ENCODE measurements at regions not wholly inside any gene's neighbourhood (a gene's known extent, or its start where the extent isn't known, plus 50 kb on each side); places are given as distances from the start of the nearest gene placed in this dataset.
"Not testable (repeated sequence)": the region's sequence is repeated elsewhere in the genome, so short reads cannot be mapped to it uniquely, and the experiment has no call there.

DNA sequence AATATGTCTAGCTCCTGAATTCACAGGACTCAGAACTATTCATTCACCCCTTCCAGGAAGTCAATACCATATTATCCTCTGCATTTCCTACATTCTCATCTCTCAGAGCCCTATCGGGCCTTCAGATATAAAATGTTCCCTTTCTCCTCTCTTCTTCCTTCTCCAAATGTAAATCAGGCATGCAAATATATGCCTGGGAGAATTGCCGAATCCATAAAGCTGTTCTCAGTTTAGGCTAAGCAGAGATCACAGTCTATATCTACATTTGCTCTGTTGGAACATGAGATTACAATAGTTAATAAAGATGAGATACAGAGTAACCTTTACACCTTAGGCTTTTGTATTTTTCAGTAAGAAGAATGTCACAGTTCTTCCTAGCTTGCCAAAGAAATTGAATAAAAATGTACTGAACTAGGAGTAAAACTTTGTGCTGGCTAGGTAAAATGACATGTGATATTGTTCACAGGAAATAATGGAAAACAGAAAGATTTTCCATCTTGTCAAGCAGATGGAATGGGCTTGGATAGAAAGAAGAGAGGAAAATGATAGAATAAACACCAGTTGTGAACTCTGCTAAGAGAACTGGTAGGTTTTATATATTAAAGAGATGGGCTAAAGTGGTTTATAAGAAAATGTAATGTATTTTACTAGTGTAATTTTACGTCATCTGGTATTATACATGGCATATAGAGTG is 161.5 kb downstream of the NRIP1 start:
- no peak for DNase-seq

GRCh38 chr21:14901482-14901958 is 163.3 kb downstream of the NRIP1 start:
- DNase-seq, result no peak

- no peak for DNase-seq
Measured at GRCh38 chr21:14900611-14901010, 164.2 kb downstream of the NRIP1 start.

DNA sequence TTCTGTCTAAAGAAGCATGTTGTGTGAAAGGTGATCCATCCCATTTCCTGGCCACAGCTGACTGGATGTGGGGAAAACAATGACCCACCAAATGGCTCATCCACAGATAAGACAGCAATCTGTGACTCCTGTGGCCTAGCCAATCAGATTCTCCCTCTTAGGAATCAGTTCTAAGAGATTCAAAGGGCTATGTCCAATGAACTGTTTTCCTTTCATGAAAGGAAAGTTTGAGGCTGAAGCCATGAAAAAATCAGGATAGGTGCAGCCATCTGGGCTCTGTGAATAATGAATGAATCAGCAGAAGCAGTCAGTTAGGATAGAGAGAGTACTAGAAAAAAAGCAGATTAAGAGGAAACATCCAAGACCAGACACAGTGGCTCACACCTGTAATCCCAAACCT is 164.7 kb downstream of the NRIP1 start:
- DNase-seq, result no peak

DNA sequence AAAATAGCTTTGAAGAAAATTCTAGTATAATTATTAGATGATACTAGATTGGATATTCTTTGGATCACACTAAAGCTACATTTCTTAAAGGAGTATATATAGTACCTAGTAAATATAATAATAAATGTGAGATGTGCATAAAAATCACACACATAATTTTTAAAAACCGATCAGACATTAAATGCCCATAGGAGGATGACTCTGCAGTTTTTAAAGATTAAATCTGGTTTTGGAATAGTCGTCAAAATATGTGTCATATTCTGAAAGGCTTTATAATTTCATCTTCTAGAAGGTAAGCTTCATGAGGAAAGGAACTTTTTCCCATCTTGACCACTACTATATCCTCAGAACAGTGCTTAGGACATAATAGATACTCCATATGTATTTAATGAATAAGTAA is 169.0 kb downstream of the NRIP1 start:
- DNase-seq, result no peak

GRCh38 chr21:14890141-14890540 is 174.7 kb downstream of the NRIP1 start:
- DNase-seq, result no peak

GRCh38 chr21:14889080-14889810 is 175.6 kb downstream of the NRIP1 start:
- DNase-seq, result no peak

DNA sequence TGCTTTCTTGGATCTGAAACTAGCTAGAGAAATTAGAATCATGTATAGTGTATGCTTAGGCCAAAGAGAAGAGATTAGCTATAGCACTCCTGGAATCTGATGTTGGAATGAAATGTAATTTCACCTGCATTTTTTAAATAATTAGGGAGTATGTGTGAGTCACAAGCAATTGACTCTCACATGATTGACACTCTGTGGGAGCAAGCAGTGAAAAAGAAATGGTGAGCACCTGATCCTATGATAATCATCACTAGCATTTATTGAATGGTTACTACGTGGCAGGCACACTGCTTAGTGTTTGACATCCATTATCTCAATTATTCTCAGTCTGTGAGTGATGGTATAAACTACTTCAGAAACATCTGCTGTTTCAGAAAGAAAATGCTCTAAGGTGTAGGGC is 176.6 kb downstream of the NRIP1 start:
- DNase-seq, result no peak

GRCh38 chr21:14886001-14886400 is 178.8 kb downstream of the NRIP1 start:
- DNase-seq, result no peak

DNA sequence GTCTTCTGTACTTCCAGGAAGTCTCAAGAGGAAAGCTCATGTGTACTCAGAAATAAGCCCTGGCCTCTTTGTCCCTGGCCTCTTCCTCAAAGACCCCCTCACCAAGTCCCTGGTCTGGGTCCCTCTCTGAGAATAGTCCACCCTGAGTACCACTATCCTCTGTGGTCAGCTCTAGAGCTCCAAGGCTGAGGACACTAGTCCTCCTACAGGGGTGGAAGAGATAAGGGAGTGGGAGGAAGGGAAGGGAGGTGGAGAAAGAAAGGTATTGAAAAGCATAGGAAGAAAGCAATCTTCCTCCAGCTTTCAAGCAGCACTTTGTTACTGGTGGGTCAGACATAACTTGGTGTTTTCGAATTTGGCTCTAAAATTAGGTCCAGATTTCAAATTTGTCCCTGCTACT is 181.4 kb downstream of the NRIP1 start:
- DNase-seq, result no peak

DNA sequence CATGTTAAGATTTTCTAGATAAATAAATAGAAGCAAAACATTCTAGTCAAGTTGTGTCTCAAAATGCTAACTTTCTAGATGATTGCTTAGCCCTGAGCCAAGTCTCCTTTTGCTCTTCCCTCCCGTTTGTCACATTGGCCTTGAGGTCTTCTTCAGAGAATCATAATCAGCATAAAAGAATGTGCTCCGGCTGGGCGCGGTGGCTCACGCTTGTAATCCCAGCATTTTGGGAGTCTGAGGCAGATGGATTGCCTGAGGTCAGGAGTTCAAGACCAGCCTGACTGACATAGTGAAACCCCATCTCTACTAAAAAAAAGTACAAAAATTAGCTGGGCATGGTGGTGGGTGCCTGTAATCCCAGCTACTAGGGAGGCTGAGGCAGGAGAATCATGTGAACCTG is 182.3 kb downstream of the NRIP1 start:
- DNase-seq, result not testable (repeated sequence)

- no peak for DNase-seq
Measured at GRCh38 chr21:14881863-14882499, 182.8 kb downstream of the NRIP1 start.

- no peak for DNase-seq
Measured at GRCh38 chr21:14880922-14881321, 183.9 kb downstream of the NRIP1 start.

GRCh38 chr21:14879458-14879857 is 185.3 kb downstream of the NRIP1 start:
- DNase-seq, result no peak

DNA sequence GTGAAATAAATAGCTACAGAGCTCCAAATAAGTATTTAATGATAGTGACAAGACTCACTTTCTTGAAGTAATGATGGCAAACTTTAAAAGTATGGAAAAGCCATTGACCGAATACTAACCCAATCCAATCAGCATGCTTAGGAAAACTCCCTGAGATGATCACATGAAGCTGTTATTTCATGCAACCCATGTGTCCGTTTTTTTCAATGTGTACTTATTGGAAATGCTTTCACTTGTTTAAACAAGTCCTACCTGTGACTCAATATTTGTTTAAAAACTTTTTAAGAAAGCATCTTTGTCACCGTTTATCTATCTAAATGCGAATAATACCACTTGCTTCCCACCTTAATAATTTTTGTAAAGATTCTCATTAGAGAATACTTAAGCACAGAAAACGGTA is 185.8 kb downstream of the NRIP1 start:
- no peak for DNase-seq

DNA sequence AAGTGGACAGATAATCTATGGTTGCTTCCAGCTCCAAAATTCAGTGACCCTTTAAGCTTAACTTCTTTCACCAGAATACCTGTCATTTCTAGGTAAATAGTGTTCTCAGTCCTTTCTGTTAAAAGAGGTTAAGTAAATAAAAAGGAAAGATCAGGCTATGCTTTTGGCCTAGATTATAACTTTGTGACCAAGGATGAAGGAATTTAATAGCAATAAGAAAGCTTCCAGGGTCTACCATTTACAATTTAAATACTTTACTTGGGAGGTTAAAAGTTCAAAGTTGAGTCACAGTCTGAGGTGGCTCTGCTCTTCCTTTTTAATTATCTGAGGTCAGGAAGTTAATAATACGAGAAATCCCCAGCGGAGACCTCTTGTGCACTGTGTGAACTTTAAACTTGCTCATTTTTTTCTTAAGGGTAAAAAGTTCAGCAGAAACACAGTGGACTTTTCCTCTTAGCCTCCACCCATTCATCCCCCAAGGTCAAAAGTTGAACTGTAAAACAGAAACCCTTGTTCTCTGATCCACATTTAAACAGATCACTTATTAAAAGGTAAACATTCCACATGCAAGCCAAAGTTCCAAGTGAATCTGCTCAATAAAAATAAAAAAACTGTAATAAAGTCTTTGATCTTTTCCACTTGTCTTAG is 187.1 kb downstream of the NRIP1 start:
- DNase-seq, result no peak

GRCh38 chr21:14876524-14876840 is 188.3 kb downstream of the NRIP1 start:
- no peak for DNase-seq

DNA sequence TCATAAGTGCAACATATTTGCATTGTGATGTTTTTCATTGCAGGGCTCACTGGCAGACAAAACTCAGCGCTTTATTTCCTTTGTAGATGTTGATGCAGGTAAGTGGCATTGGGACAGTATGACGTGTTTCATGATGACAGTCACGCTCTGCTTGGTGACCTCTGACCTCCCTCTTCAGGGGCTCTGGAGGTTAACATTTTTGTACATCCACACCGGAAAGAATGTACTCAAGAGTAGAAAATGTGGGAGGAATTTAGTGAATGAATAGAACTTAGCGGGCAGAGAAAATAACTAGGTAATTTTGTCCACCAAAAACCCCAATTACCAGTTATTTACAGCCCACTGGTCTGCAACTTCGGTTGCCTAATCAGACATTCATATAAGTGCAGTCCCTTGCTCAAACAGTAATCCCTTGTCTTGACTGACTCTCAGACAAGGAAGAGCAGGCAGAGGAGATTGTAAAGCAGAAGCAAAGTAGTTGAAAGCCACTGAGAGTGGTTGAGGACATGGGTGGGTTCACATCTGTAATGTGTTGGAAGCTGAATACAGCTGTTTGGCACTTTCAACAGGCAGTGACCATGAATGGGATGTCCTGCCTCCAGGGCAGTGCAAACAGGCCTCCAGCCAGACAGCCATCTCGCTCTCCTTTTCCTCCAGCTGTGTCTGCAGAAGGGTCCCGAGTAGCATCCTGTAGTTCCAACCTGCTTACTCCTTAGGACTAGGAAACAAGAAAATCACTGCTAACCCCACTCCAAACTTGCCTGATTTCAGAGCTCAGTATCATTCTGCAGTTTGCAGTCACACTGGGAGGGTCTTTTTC is 188.9 kb downstream of the NRIP1 start:
- no peak for DNase-seq

GRCh38 chr21:14875186-14875585 is 189.6 kb downstream of the NRIP1 start:
- DNase-seq, result no peak

DNA sequence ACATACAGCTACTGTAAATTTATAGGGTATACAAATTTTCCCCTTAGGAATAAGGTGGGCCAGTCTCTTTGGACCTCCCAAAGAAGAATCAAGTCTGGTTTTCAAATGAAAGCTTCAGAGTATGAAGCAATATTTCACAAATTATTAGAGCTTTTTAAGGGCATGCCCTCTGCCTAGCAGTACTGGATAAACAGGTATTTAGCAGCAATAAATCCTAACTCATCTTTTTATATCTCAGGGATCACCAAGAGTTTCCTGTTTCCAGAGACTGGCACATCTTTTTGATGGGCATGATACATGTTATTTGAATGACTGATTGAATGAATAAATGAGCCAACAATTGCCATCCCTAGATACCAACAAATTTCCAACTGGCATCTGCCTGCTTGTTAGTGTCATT is 190.4 kb downstream of the NRIP1 start:
- no peak for DNase-seq

DNA sequence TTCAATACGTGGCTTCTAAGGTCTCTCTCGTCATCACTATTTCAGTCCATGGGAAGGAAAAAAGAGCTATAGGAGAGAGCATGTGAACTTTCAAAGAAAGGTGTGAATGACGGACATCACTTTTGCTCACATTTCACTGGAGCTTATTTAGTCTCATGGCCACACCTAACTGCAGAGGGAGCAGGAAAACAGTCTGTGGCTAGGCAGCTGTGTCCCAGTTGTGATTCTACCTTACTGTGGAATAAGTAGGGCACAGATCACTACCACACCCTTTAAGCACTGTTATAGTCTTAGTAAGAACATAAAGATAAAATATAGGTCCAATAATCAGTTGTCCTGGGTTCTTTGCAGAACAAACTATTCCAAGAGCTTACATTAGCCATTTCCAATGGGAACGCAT is 192.9 kb downstream of the NRIP1 start:
- no peak for DNase-seq

- no peak for DNase-seq
Measured at GRCh38 chr21:14870853-14871149, 194.0 kb downstream of the NRIP1 start.
